HepG2 (cell line): ENCODE measurements at regions not wholly inside any gene's neighbourhood (a gene's known extent, or its start where the extent isn't known, plus 50 kb on each side); places are given as distances from the start of the nearest gene placed in this dataset.

Experiments
- BCL6 ChIP-seq: IDR thresholded peaks from 2 replicates; pipeline ENCODE4 v1.6.1; 2016; ENCODE audit warnings: missing genetic modification reagents, missing compliant biosample characterization
- CHD2 ChIP-seq: IDR thresholded peaks from 2 replicates; pipeline ENCODE4 v1.6.1; 2011; ENCODE audit warnings: low read depth, low read length, improper control_type of control experiment
- EP300 ChIP-seq, 3 experiments: sonication (generic) in 1 of 3; formaldehyde crosslinking in 1 of 3; IDR thresholded peaks; 2 replicates each; pipeline versions ENCODE4 v1.5.1 to v1.6.1; 2011 to 2020; ENCODE audit warnings: low read depth in 2 of 3, low read length in 2 of 3, borderline replicate concordance in 1 of 3, improper control_type of control experiment in 1 of 3, mild to moderate bottlenecking in 1 of 3, missing genetic modification reagents in 1 of 3, moderate library complexity in 1 of 3
- FOXA3 ChIP-seq: IDR thresholded peaks from 2 replicates; pipeline ENCODE4 v1.6.1; 2016; ENCODE audit warnings: missing genetic modification reagents, missing compliant biosample characterization
- PCBP2 ChIP-seq: fragments of 200-400 bp; formaldehyde crosslinking; optimal IDR thresholded peaks from 2 replicates; pipeline ENCODE3; 2018; ENCODE audit warnings: low read length, low read depth; ENCODE audit not compliant: poor library complexity, severe bottlenecking
- POLR2A ChIP-seq, 2 experiments: IDR thresholded peaks; 2 replicates each; pipeline ENCODE4 v1.6.1; 2011; ENCODE audit warnings: low read depth in 2 of 2, low read length in 2 of 2, mild to moderate bottlenecking in 1 of 2, moderate library complexity in 1 of 2; ENCODE audit not compliant: insufficient read depth in 1 of 2
- RELA ChIP-seq: sonication (generic); formaldehyde crosslinking; IDR thresholded peaks from 2 replicates; pipeline ENCODE4 v1.4.0; 2020; ENCODE audit warnings: missing genetic modification reagents
- SETDB1 ChIP-seq: sonication (generic); formaldehyde crosslinking; IDR thresholded peaks from 2 replicates; pipeline ENCODE4 v1.5.1; 2020; ENCODE audit warnings: missing genetic modification reagents, mild to moderate bottlenecking, borderline replicate concordance
- SP2 ChIP-seq: sonication (generic); formaldehyde crosslinking; IDR thresholded peaks from 2 replicates; pipeline ENCODE4 v1.5.1; 2020; ENCODE audit warnings: mild to moderate bottlenecking, missing genetic modification reagents
- SRF ChIP-seq: IDR thresholded peaks from 2 replicates; pipeline ENCODE4 v1.6.1; 2011; ENCODE audit warnings: mild to moderate bottlenecking, low read depth, low read length, moderate library complexity
- ZNF572 ChIP-seq: sonication (generic); formaldehyde crosslinking; IDR thresholded peaks from 2 replicates; pipeline ENCODE4 v1.5.1; 2020; ENCODE audit warnings: mild to moderate bottlenecking, missing genetic modification reagents
- TF ChIP-seq, protein P1 (sequence below): sonication (generic); formaldehyde crosslinking; IDR thresholded peaks from 2 replicates; pipeline ENCODE4 v1.5.0; 2020; ENCODE audit warnings: mild to moderate bottlenecking, missing genetic modification reagents, moderate library complexity
- TF ChIP-seq, protein P2 (sequence below): sonication (generic); formaldehyde crosslinking; IDR thresholded peaks from 2 replicates; pipeline ENCODE4 v1.8.1; 2023; ENCODE audit warnings: mild to moderate bottlenecking, moderate library complexity, missing genetic modification reagents
- TF ChIP-seq, protein P3 (sequence below), 2 experiments: IDR thresholded peaks; 2 replicates each; pipeline ENCODE4 v1.6.1; 2011 to 2012; ENCODE audit warnings: low read length in 2 of 2, borderline replicate concordance in 1 of 2, low read depth in 1 of 2, mild to moderate bottlenecking in 1 of 2, moderate library complexity in 1 of 2

DNA sequence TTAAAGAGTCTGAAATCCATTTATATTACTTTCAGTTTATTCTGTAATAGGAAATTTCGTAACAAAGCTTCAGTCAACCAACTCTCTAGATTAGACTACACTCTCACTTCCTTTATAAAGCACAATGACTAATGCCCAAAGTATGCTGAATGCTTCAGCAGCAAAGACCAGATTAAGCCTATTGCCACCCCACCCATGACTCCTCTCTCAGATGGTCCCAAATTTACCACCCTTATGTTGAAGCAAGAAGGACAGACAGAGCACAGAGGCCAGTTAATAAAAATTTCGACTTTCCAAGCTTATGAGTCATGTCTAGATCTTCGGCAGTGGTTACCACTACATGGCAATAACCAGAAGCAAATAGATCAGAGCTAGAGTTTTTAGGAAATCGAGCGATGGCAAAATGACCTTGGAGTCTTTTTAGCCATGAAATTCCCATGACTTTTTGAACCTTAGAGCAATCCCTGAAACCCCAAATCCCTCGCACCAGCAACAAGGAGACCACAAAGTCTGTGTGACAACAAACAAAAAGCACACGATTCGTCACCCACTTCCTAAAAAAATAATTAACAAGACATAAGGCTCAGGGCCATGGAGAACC, 287.8 kb upstream of the RASA1 start:
- TF ChIP-seq EP300 (IDR thresholded peaks at IDR 0.05; ENCODE audit: low read depth in 2 of 2, low read length in 2 of 2) = no peak
- TF ChIP-seq EP300 (CRISPR knock-in tag; IDR thresholded peaks at IDR 0.05; ENCODE audit: borderline replicate concordance) = no peak
- TF ChIP-seq, protein P1, sequence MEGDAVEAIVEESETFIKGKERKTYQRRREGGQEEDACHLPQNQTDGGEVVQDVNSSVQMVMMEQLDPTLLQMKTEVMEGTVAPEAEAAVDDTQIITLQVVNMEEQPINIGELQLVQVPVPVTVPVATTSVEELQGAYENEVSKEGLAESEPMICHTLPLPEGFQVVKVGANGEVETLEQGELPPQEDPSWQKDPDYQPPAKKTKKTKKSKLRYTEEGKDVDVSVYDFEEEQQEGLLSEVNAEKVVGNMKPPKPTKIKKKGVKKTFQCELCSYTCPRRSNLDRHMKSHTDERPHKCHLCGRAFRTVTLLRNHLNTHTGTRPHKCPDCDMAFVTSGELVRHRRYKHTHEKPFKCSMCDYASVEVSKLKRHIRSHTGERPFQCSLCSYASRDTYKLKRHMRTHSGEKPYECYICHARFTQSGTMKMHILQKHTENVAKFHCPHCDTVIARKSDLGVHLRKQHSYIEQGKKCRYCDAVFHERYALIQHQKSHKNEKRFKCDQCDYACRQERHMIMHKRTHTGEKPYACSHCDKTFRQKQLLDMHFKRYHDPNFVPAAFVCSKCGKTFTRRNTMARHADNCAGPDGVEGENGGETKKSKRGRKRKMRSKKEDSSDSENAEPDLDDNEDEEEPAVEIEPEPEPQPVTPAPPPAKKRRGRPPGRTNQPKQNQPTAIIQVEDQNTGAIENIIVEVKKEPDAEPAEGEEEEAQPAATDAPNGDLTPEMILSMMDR (CRISPR knock-in tag) = no peak
- TF ChIP-seq, protein P2, sequence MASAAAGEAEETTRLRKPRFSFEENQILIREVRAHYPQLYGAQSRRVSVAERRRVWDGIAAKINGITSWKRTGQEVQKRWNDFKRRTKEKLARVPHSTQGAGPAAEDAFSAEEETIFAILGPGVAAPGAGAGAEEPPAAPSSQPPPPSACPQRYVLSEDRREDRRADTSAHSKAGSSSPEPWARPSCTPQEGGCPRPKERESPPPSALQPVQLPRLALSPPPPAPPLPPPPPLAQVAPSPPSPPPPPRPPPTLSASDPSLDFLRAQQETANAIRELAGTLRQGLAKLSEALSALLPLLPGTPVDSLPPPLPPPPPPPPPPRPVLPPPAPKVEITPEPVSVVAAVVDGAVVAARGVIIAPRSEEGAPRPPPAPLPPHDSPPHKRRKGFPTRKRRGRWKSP (CRISPR knock-in tag) = no peak
- TF ChIP-seq ZNF572 (CRISPR knock-in tag) = no peak
- no peak for TF ChIP-seq PCBP2
- no peak for TF ChIP-seq POLR2A (IDR thresholded peaks at IDR 0.05; ENCODE audit: insufficient read depth in 1 of 2, low read depth in 2 of 2, low read length in 2 of 2)
- TF ChIP-seq CHD2 = no peak
- no peak for TF ChIP-seq SP2
- TF ChIP-seq SETDB1 = no peak
- no peak for TF ChIP-seq SRF
- no peak for TF ChIP-seq RELA
- no peak for TF ChIP-seq BCL6 (CRISPR knock-in tag)
- TF ChIP-seq FOXA3 (CRISPR knock-in tag) = no peak
- TF ChIP-seq, protein P3, sequence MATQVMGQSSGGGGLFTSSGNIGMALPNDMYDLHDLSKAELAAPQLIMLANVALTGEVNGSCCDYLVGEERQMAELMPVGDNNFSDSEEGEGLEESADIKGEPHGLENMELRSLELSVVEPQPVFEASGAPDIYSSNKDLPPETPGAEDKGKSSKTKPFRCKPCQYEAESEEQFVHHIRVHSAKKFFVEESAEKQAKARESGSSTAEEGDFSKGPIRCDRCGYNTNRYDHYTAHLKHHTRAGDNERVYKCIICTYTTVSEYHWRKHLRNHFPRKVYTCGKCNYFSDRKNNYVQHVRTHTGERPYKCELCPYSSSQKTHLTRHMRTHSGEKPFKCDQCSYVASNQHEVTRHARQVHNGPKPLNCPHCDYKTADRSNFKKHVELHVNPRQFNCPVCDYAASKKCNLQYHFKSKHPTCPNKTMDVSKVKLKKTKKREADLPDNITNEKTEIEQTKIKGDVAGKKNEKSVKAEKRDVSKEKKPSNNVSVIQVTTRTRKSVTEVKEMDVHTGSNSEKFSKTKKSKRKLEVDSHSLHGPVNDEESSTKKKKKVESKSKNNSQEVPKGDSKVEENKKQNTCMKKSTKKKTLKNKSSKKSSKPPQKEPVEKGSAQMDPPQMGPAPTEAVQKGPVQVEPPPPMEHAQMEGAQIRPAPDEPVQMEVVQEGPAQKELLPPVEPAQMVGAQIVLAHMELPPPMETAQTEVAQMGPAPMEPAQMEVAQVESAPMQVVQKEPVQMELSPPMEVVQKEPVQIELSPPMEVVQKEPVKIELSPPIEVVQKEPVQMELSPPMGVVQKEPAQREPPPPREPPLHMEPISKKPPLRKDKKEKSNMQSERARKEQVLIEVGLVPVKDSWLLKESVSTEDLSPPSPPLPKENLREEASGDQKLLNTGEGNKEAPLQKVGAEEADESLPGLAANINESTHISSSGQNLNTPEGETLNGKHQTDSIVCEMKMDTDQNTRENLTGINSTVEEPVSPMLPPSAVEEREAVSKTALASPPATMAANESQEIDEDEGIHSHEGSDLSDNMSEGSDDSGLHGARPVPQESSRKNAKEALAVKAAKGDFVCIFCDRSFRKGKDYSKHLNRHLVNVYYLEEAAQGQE (IDR thresholded peaks at IDR 0.05; ENCODE audit: borderline replicate concordance in 1 of 2, low read depth in 1 of 2, low read length in 2 of 2) = no peak
